Activated gamma-delta T cell treated with anti-CD3 and anti-CD28 coated beads, Interleukin-2, amount 50 U/mL, for 16 hours (primary cell): ENCODE measurements at regions not wholly inside any gene's neighbourhood (a gene's known extent, or its start where the extent isn't known, plus 50 kb on each side); places are given as distances from the start of the nearest gene placed in this dataset.
"Not testable (repeated sequence)": the region's sequence is repeated elsewhere in the genome, so short reads cannot be mapped to it uniquely, and the experiment has no call there.

Experiments used
- DNase-seq: peaks from one replicate; pipeline ENCODE4 v3.0.0-alpha.2; 2020; ENCODE audit warnings: low read depth

GRCh38 chr9:78674874-78675273 lies 377.9 kb downstream of the PSAT1 start:
- DNase-seq: no peak

- DNase-seq: no peak
Measured at GRCh38 chr9:78676009-78676408, 379.1 kb downstream of the PSAT1 start.

GRCh38 chr9:78676623-78677022 lies 379.7 kb downstream of the PSAT1 start:
- no peak for DNase-seq

- no peak for DNase-seq
Measured at GRCh38 chr9:78677326-78677725, 380.4 kb downstream of the PSAT1 start.

GRCh38 chr9:78678877-78679276 lies 382.0 kb downstream of the PSAT1 start:
- no peak for DNase-seq

GRCh38 chr9:78680196-78680595 lies 383.3 kb downstream of the PSAT1 start:
- DNase-seq: no peak

GRCh38 chr9:78682216-78682615 lies 385.3 kb downstream of the PSAT1 start:
- no peak for DNase-seq

- DNase-seq: no peak
Measured at GRCh38 chr9:78685471-78685870, 388.5 kb downstream of the PSAT1 start.

- no peak for DNase-seq
Measured at GRCh38 chr9:78688796-78689195, 391.9 kb downstream of the PSAT1 start.

GRCh38 chr9:78691542-78691941 lies 394.6 kb downstream of the PSAT1 start:
- no peak for DNase-seq

- no peak for DNase-seq
Measured at GRCh38 chr9:78692871-78693270, 395.9 kb downstream of the PSAT1 start.

GRCh38 chr9:78694974-78695373 lies 398.0 kb downstream of the PSAT1 start:
- no peak for DNase-seq

- no peak for DNase-seq
Measured at GRCh38 chr9:78695519-78695918, 398.6 kb downstream of the PSAT1 start.

- no peak for DNase-seq
Measured at GRCh38 chr9:78697618-78698017, 400.7 kb downstream of the PSAT1 start.

GRCh38 chr9:78698371-78698770 lies 401.4 kb downstream of the PSAT1 start:
- DNase-seq: no peak

- not testable (repeated sequence) for DNase-seq
Measured at GRCh38 chr9:78699217-78699616, 402.3 kb downstream of the PSAT1 start.

- not testable (repeated sequence) for DNase-seq
Measured at GRCh38 chr9:78704153-78704552, 407.2 kb downstream of the PSAT1 start.

GRCh38 chr9:78707080-78707479 lies 410.2 kb downstream of the PSAT1 start:
- DNase-seq: no peak

- DNase-seq: no peak
Measured at GRCh38 chr9:78707481-78707991, 410.6 kb downstream of the PSAT1 start.

- no peak for DNase-seq
Measured at GRCh38 chr9:78712903-78713613, 416.1 kb downstream of the PSAT1 start.

- no peak for DNase-seq
Measured at GRCh38 chr9:78713614-78714405, 416.9 kb downstream of the PSAT1 start.

- DNase-seq: no peak
Measured at GRCh38 chr9:78714576-78714975, 417.7 kb downstream of the PSAT1 start.

GRCh38 chr9:78719029-78719428 lies 422.1 kb downstream of the PSAT1 start:
- DNase-seq: not testable (repeated sequence)
